PC-3 (cell line): ENCODE measurements at regions not wholly inside any gene's neighbourhood (a gene's known extent, or its start where the extent isn't known, plus 50 kb on each side); places are given as distances from the start of the nearest gene placed in this dataset.

Experiments
- EZH2 ChIP-seq: fragments of 300-600 bp; sonication (generic); IDR thresholded peaks from one replicate; pipeline ENCODE4 v1.6.1; 2017; ENCODE audit warnings: antibody characterized with exemption, mild to moderate bottlenecking, low read length; ENCODE audit not compliant: unreplicated experiment
- TF ChIP-seq, protein P1 (sequence below): fragments of 300-600 bp; sonication (generic); conservative IDR thresholded peaks from 2 replicates; pipeline ENCODE4 v1.5.1; 2017; ENCODE audit warnings: antibody characterized with exemption, low read depth, mild to moderate bottlenecking, low read length

DNA sequence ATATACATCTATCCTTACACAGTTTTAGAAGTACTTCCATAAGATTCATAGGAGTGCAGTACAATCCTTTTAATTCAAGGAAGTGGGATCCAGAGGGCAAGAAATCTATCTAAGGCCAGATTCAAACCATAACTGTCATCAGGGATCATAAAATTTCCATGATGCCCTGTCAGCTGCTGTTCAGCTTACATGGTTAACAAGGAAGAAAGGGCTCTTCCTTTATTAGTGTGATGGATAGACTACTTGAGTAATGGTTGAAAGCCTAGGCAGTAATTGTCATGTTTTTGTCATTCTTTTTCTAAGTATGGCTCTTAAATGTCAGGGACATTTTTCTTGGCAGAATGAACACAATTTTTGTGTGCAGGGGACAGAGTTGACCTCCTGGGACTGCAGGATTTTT lies 159.8 kb upstream of the CXCL13 start:
- no peak for TF ChIP-seq EZH2
- TF ChIP-seq, protein P1, sequence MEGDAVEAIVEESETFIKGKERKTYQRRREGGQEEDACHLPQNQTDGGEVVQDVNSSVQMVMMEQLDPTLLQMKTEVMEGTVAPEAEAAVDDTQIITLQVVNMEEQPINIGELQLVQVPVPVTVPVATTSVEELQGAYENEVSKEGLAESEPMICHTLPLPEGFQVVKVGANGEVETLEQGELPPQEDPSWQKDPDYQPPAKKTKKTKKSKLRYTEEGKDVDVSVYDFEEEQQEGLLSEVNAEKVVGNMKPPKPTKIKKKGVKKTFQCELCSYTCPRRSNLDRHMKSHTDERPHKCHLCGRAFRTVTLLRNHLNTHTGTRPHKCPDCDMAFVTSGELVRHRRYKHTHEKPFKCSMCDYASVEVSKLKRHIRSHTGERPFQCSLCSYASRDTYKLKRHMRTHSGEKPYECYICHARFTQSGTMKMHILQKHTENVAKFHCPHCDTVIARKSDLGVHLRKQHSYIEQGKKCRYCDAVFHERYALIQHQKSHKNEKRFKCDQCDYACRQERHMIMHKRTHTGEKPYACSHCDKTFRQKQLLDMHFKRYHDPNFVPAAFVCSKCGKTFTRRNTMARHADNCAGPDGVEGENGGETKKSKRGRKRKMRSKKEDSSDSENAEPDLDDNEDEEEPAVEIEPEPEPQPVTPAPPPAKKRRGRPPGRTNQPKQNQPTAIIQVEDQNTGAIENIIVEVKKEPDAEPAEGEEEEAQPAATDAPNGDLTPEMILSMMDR: no peak
